ENCODE measurements at regions not wholly inside any gene's neighbourhood (a gene's known extent, or its start where the extent isn't known, plus 50 kb on each side); places are given as distances from the start of the nearest gene placed in this dataset.

DNA sequence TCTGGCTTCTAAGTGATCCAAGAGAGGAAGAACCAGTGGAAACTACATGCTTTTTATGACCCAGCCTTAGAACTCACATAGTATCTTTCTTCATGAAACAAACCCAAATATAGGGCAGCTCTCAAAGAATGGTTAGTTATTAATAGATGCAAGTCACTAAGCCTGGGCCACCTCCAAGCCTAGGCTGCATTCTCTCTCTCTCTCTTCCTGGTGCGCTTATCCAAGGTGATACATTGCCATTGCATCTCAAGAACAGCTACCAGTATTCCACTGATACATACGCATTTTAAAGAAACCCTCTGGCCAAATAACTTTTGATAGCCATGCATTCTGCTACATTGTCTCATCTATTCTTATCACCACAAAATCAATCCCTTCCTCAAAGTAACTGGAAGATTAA lies 455.6 kb upstream of the ADGRL2 start:
- Histone ChIP-seq H3K79me2 (ENCODE audit: insufficient read depth) (no peaks in the 10 kb centered on the region), H3K27ac (no peak overlapping the region), H3F3A (ENCODE audit: insufficient read depth) (no peaks in the 10 kb centered on the region), H2AFZ (no peak overlapping the region), H3K4me1 (ENCODE audit: insufficient read depth) (no peaks in the 10 kb centered on the region), H3K4me3 (no peak overlapping the region), H3K9me2 (ENCODE audit: insufficient read depth) (no peaks in the 10 kb centered on the region), H4K20me1 (ENCODE audit: insufficient read depth) (no peaks in the 10 kb centered on the region), H3K9ac (no peak overlapping the region), H3K9me3 (ENCODE audit: low read depth) (no peaks in the 10 kb centered on the region), H3K27me3 (replicated peaks; ENCODE audit: insufficient read depth) (no peaks in the 10 kb centered on the region), H3K36me3 (ENCODE audit: low read depth) (no peaks in the 10 kb centered on the region), H3K4me2 (ENCODE audit: unreplicated experiment) (no peak overlapping the region)
- WGBS, 2 experiments (ENCODE audit: low coverage in 1 of 2, low lambda C conversion rate in 2 of 2, missing lambda C conversion rate in 2 of 2) = 41 to 46% methylated on average over 2 of the region's 2 CpGs
- TF ChIP-seq EZH2 (IDR thresholded peaks at IDR 0.05; ENCODE audit: insufficient read depth, poor library complexity, severe bottlenecking) (no peak), EZH2phosphoT487 (IDR thresholded peaks at IDR 0.05; ENCODE audit: insufficient read depth, low read depth) (no peak)
- DNase-seq = no peak
- in situ Hi-C loops (cut with MboI) = no loop called here

- Histone ChIP-seq H3K27me3 (replicated peaks; ENCODE audit: insufficient read depth) (no peaks in the 10 kb centered on the region), H3K9me3 (ENCODE audit: low read depth) (no peaks in the 10 kb centered on the region), H3K79me2 (ENCODE audit: insufficient read depth) (no peaks in the 10 kb centered on the region), H3K27ac (no peak overlapping the region), H4K20me1 (ENCODE audit: insufficient read depth) (no peaks in the 10 kb centered on the region), H3F3A (ENCODE audit: insufficient read depth) (no peaks in the 10 kb centered on the region), H3K9ac (no peak overlapping the region), H3K4me1 (ENCODE audit: insufficient read depth) (no peaks in the 10 kb centered on the region), H3K4me3 (no peak overlapping the region), H3K4me2 (ENCODE audit: unreplicated experiment) (no peak overlapping the region), H3K36me3 (ENCODE audit: low read depth) (no peaks in the 10 kb centered on the region), H3K9me2 (ENCODE audit: insufficient read depth) (no peaks in the 10 kb centered on the region), H2AFZ (no peak overlapping the region)
- DNase-seq = no peak
- WGBS, 2 experiments (ENCODE audit: low coverage in 1 of 2, low lambda C conversion rate in 2 of 2, missing lambda C conversion rate in 2 of 2) = 31 to 37% methylated on average over 2 of the region's 2 CpGs
- TF ChIP-seq EZH2 (IDR thresholded peaks at IDR 0.05; ENCODE audit: insufficient read depth, poor library complexity, severe bottlenecking) = no peak
- in situ Hi-C loops (cut with MboI) = no loop called here
Observed at GRCh38 chr1:81340239-81340638, 460.5 kb upstream of the ADGRL2 start.

DNA sequence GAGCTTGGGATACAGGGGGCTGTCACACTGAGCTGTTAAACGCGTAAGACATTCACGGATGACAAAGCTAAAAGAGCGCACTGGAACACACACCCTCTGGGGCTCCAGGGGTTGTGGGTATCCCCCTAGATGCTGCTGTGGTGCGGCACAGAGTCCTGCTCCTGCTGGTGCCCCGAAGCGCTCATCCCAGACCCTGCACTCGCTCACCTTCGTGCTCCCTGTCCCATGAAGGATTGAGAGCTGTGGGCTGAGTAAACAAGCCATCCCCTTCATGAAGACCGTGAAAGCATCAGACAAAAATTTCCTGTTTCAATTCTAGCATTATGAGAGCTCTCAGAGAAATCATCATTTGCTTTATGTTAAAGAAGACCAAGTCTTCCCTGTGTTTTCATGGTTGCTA lies 463.5 kb upstream of the ADGRL2 start:
- H3K4me1 ChIP-seq (ENCODE audit: insufficient read depth) = no peaks in the 10 kb centered on the region
- H4K20me1 ChIP-seq (ENCODE audit: insufficient read depth) = no peaks in the 10 kb centered on the region
- TF ChIP-seq EZH2phosphoT487 (IDR thresholded peaks at IDR 0.05; ENCODE audit: insufficient read depth, low read depth) (no peak), EZH2 (IDR thresholded peaks at IDR 0.05; ENCODE audit: insufficient read depth, poor library complexity, severe bottlenecking) (no peak)
- in situ Hi-C loops (cut with MboI) = no loop called here
- DNase-seq = no peak
- no peak overlapping the region for H3K9ac ChIP-seq
- WGBS, 2 experiments (ENCODE audit: low coverage in 1 of 2, low lambda C conversion rate in 2 of 2, missing lambda C conversion rate in 2 of 2) = 75 to 77% methylated on average over 10 of the region's 10 CpGs
- H3K9me2 ChIP-seq (ENCODE audit: insufficient read depth) = no peaks in the 10 kb centered on the region
- no peak overlapping the region for H3K27ac ChIP-seq
- H2AFZ ChIP-seq = no peak overlapping the region
- H3K27me3 ChIP-seq (replicated peaks; ENCODE audit: insufficient read depth) = no peaks in the 10 kb centered on the region
- no peaks in the 10 kb centered on the region for H3K36me3 ChIP-seq (ENCODE audit: low read depth)
- no peaks in the 10 kb centered on the region for H3K79me2 ChIP-seq (ENCODE audit: insufficient read depth)
- H3K4me2 ChIP-seq (ENCODE audit: unreplicated experiment) = no peak overlapping the region
- H3K9me3 ChIP-seq (ENCODE audit: low read depth) = no peaks in the 10 kb centered on the region
- H3F3A ChIP-seq (ENCODE audit: insufficient read depth) = no peaks in the 10 kb centered on the region
- H3K4me3 ChIP-seq = no peak overlapping the region

GRCh38 chr1:81335876-81336275 lies 464.9 kb upstream of the ADGRL2 start:
- Histone ChIP-seq H3K27me3 (replicated peaks; ENCODE audit: insufficient read depth) (no peaks in the 10 kb centered on the region), H3F3A (ENCODE audit: insufficient read depth) (no peaks in the 10 kb centered on the region), H3K4me3 (no peak overlapping the region), H2AFZ (no peak overlapping the region), H3K79me2 (ENCODE audit: insufficient read depth) (no peaks in the 10 kb centered on the region), H4K20me1 (ENCODE audit: insufficient read depth) (no peaks in the 10 kb centered on the region), H3K9me3 (ENCODE audit: low read depth) (no peaks in the 10 kb centered on the region), H3K9me2 (ENCODE audit: insufficient read depth) (no peaks in the 10 kb centered on the region), H3K27ac (no peak overlapping the region), H3K36me3 (ENCODE audit: low read depth) (no peaks in the 10 kb centered on the region), H3K4me1 (ENCODE audit: insufficient read depth) (no peaks in the 10 kb centered on the region), H3K9ac (no peak overlapping the region), H3K4me2 (ENCODE audit: unreplicated experiment) (no peak overlapping the region)
- no peak for DNase-seq
- WGBS, 2 experiments (ENCODE audit: low coverage in 1 of 2, low lambda C conversion rate in 2 of 2, missing lambda C conversion rate in 2 of 2) = 36 to 43% methylated on average over 2 of the region's 2 CpGs
- in situ Hi-C loops (cut with MboI) = no loop called here
- TF ChIP-seq EZH2phosphoT487 (IDR thresholded peaks at IDR 0.05; ENCODE audit: insufficient read depth, low read depth) (no peak), EZH2 (IDR thresholded peaks at IDR 0.05; ENCODE audit: insufficient read depth, poor library complexity, severe bottlenecking) (no peak)

DNA sequence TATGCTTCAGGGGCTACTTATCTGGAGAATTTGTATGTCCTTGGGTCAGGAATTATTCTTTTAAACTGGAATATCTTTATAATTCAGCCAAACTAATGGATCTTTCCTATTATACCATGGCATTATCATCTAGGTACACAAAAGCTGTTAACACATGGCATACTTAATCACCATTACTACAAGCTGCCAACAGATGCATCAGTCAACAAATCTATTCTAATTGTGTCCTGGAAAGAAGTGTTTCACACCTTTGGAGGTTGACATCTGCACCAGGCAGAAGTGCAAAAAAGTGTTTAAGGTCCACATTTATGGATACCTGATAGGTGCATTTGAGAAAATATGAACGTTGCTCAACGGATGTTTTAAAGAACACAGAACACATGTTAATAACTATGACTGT lies 470.2 kb upstream of the ADGRL2 start:
- no peaks in the 10 kb centered on the region for H3K9me2 ChIP-seq (ENCODE audit: insufficient read depth)
- H3K27me3 ChIP-seq (replicated peaks; ENCODE audit: insufficient read depth) = no peaks in the 10 kb centered on the region
- TF ChIP-seq EZH2phosphoT487 (IDR thresholded peaks at IDR 0.05; ENCODE audit: insufficient read depth, low read depth) (no peak), EZH2 (IDR thresholded peaks at IDR 0.05; ENCODE audit: insufficient read depth, poor library complexity, severe bottlenecking) (no peak)
- no peaks in the 10 kb centered on the region for H4K20me1 ChIP-seq (ENCODE audit: insufficient read depth)
- DNase-seq = no peak
- in situ Hi-C loops (cut with MboI) = no loop called here
- no peaks in the 10 kb centered on the region for H3K4me1 ChIP-seq (ENCODE audit: insufficient read depth)
- no peak overlapping the region for H2AFZ ChIP-seq
- no peaks in the 10 kb centered on the region for H3K36me3 ChIP-seq (ENCODE audit: low read depth)
- no peaks in the 10 kb centered on the region for H3K79me2 ChIP-seq (ENCODE audit: insufficient read depth)
- no peak overlapping the region for H3K4me2 ChIP-seq (ENCODE audit: unreplicated experiment)
- no peaks in the 10 kb centered on the region for H3F3A ChIP-seq (ENCODE audit: insufficient read depth)
- no peak overlapping the region for H3K4me3 ChIP-seq
- no peak overlapping the region for H3K27ac ChIP-seq
- no peaks in the 10 kb centered on the region for H3K9me3 ChIP-seq (ENCODE audit: low read depth)
- WGBS, 2 experiments (ENCODE audit: low coverage in 1 of 2, low lambda C conversion rate in 2 of 2, missing lambda C conversion rate in 2 of 2) = 1 to 7% methylated on average over 2 of the region's 2 CpGs
- no peak overlapping the region for H3K9ac ChIP-seq

All from GM23248 (cell line).